Thymus (tissue), 11 donors: ENCODE measurements at regions not wholly inside any gene's neighbourhood (a gene's known extent, or its start where the extent isn't known, plus 50 kb on each side); places are given as distances from the start of the nearest gene placed in this dataset.

Source experiments
- DNase-seq, 9 donors: peaks; one replicate each; pipeline ENCODE4 v3.0.0-alpha.2; 2013; ENCODE audit warnings: low spot score in 9 of 9, low read depth in 6 of 9, missing footprints in 1 of 9
- H3K27ac ChIP-seq, 2 donors: one replicate each; pipeline ENCODE4 v1.5.1; 2013; ENCODE audit warnings: control low read depth in 1 of 2, low read depth in 1 of 2, low read length in 1 of 2, mild to moderate bottlenecking in 1 of 2, moderate library complexity in 1 of 2
- H3K27me3 ChIP-seq, 2 donors: one replicate each; pipeline ENCODE4 v1.5.1; 2013; ENCODE audit warnings: low read length in 1 of 2; ENCODE audit not compliant: control insufficient read depth in 2 of 2, insufficient read depth in 1 of 2
- H3K36me3 ChIP-seq, 2 donors: one replicate each; pipeline ENCODE4 v1.5.1; 2013; ENCODE audit warnings: low read length in 1 of 2, mild to moderate bottlenecking in 1 of 2, moderate library complexity in 1 of 2; ENCODE audit not compliant: control insufficient read depth in 2 of 2, insufficient read depth in 2 of 2
- H3K4me1 ChIP-seq, 2 donors: one replicate each; pipeline ENCODE4 v1.5.1; 2013; ENCODE audit warnings: low read length in 2 of 2; ENCODE audit not compliant: control insufficient read depth in 2 of 2, insufficient read depth in 2 of 2
- H3K4me3 ChIP-seq, 2 donors: one replicate each; pipeline ENCODE4 v1.5.1; 2013; ENCODE audit warnings: low read length in 2 of 2, control low read depth in 1 of 2, mild to moderate bottlenecking in 1 of 2
- H3K9me3 ChIP-seq, 2 donors: one replicate each; pipeline ENCODE4 v1.5.1; 2013; ENCODE audit warnings: low read length in 1 of 2, mild to moderate bottlenecking in 1 of 2; ENCODE audit not compliant: control insufficient read depth in 2 of 2, insufficient read depth in 1 of 2
- WGBS: extraction: QIAGEN DNeasy Blood & Tissue Kit; methylation state at CpG from one replicate; pipeline ENCODE4 v1.1.7; 2013; 5-methylcytosine and 5-hydroxymethylcytosine counted together
- donor health status: healthy.

GRCh38 chr16:75911896-75912295 lies 185.6 kb upstream of the CPHXL start:
- Histone ChIP-seq H3K27ac (no peak overlapping the region), H3K9me3 (no peaks in the 10 kb centered on the region), H3K4me1 (no peaks in the 10 kb centered on the region), H3K36me3 (no peaks in the 10 kb centered on the region), H3K4me3 (no peak overlapping the region), H3K27me3 (no peaks in the 10 kb centered on the region)
- 94% methylated on average over 3 of the region's 3 CpGs for whole genome bisulfite sequencing
- no peak for DNase-seq

GRCh38 chr16:75913958-75914357 lies 187.7 kb upstream of the CPHXL start:
- no peaks in the 10 kb centered on the region for H3K9me3 ChIP-seq
- H3K4me3 ChIP-seq: no peak overlapping the region
- WGBS: 62% methylated on average over 1 of the region's 1 CpG
- H3K4me1 ChIP-seq: no peaks in the 10 kb centered on the region
- no peaks in the 10 kb centered on the region for H3K36me3 ChIP-seq
- no peak for DNase-seq
- no peak overlapping the region for H3K27ac ChIP-seq
- no peaks in the 10 kb centered on the region for H3K27me3 ChIP-seq

- no peaks in the 10 kb centered on the region for H3K36me3 ChIP-seq
- H3K9me3 ChIP-seq: no peaks in the 10 kb centered on the region
- no peak overlapping the region for H3K27ac ChIP-seq
- no peak for DNase-seq
- no peaks in the 10 kb centered on the region for H3K27me3 ChIP-seq
- 91% methylated on average over 6 of the region's 6 CpGs for WGBS
- H3K4me3 ChIP-seq: no peak overlapping the region
- H3K4me1 ChIP-seq: no peaks in the 10 kb centered on the region
Observed at GRCh38 chr16:75916451-75916850, 190.2 kb upstream of the CPHXL start.

- Histone ChIP-seq H3K4me3 (no peak overlapping the region), H3K27ac (no peak overlapping the region), H3K9me3 (no peaks in the 10 kb centered on the region), H3K27me3 (no peaks in the 10 kb centered on the region), H3K4me1 (no peaks in the 10 kb centered on the region), H3K36me3 (no peaks in the 10 kb centered on the region)
- no peak for DNase-seq
- WGBS: 81% methylated on average over 1 of the region's 1 CpG
Observed at GRCh38 chr16:75918109-75918508, 191.8 kb upstream of the CPHXL start.

GRCh38 chr16:75919664-75920063 lies 193.4 kb upstream of the CPHXL start:
- no peak for DNase-seq
- H3K27ac ChIP-seq: no peak overlapping the region
- H3K36me3 ChIP-seq: no peaks in the 10 kb centered on the region
- WGBS: 78% methylated on average over 5 of the region's 5 CpGs
- H3K4me3 ChIP-seq: no peak overlapping the region
- H3K4me1 ChIP-seq: no peaks in the 10 kb centered on the region
- no peaks in the 10 kb centered on the region for H3K9me3 ChIP-seq
- no peaks in the 10 kb centered on the region for H3K27me3 ChIP-seq

- Histone ChIP-seq H3K27me3 (no peaks in the 10 kb centered on the region), H3K27ac (no peak overlapping the region), H3K9me3 (no peaks in the 10 kb centered on the region), H3K36me3 (no peaks in the 10 kb centered on the region), H3K4me1 (no peaks in the 10 kb centered on the region), H3K4me3 (no peak overlapping the region)
- 60% methylated on average over 2 of the region's 2 CpGs for WGBS
- no peak for DNase-seq
Observed at GRCh38 chr16:75921281-75921680, 195.0 kb upstream of the CPHXL start.

- 74% methylated on average over 3 of the region's 3 CpGs for WGBS
- H3K27me3 ChIP-seq: no peaks in the 10 kb centered on the region
- no peak for DNase-seq
- H3K4me1 ChIP-seq: no peaks in the 10 kb centered on the region
- no peaks in the 10 kb centered on the region for H3K9me3 ChIP-seq
- no peaks in the 10 kb centered on the region for H3K36me3 ChIP-seq
- no peak overlapping the region for H3K4me3 ChIP-seq
- H3K27ac ChIP-seq: no peak overlapping the region
Observed at GRCh38 chr16:75922250-75922649, 196.0 kb upstream of the CPHXL start.

GRCh38 chr16:75924397-75924796 lies 198.1 kb upstream of the CPHXL start:
- no peaks in the 10 kb centered on the region for H3K4me1 ChIP-seq
- H3K36me3 ChIP-seq: no peaks in the 10 kb centered on the region
- no peaks in the 10 kb centered on the region for H3K9me3 ChIP-seq
- H3K27me3 ChIP-seq: no peaks in the 10 kb centered on the region
- H3K4me3 ChIP-seq: no peak overlapping the region
- DNase-seq: no peak
- no peak overlapping the region for H3K27ac ChIP-seq
- 69% methylated on average over 3 of the region's 3 CpGs for WGBS

- H3K4me3 ChIP-seq: no peak overlapping the region
- no peaks in the 10 kb centered on the region for H3K27me3 ChIP-seq
- DNase-seq: no peak
- H3K4me1 ChIP-seq: no peaks in the 10 kb centered on the region
- 36% methylated on average over 4 of the region's 4 CpGs for WGBS
- H3K27ac ChIP-seq: no peak overlapping the region
- no peaks in the 10 kb centered on the region for H3K9me3 ChIP-seq
- no peaks in the 10 kb centered on the region for H3K36me3 ChIP-seq
Observed at GRCh38 chr16:75927810-75928209, 201.5 kb upstream of the CPHXL start.

GRCh38 chr16:75928295-75928694 lies 202.0 kb upstream of the CPHXL start:
- no peak overlapping the region for H3K4me3 ChIP-seq
- no peak for DNase-seq
- WGBS: 85% methylated on average over 1 of the region's 1 CpG
- no peaks in the 10 kb centered on the region for H3K9me3 ChIP-seq
- H3K4me1 ChIP-seq: no peaks in the 10 kb centered on the region
- no peak overlapping the region for H3K27ac ChIP-seq
- no peaks in the 10 kb centered on the region for H3K36me3 ChIP-seq
- no peaks in the 10 kb centered on the region for H3K27me3 ChIP-seq
